ENCODE measurements at regions not wholly inside any gene's neighbourhood (a gene's known extent, or its start where the extent isn't known, plus 50 kb on each side); places are given as distances from the start of the nearest gene placed in this dataset.

GRCh38 chr14:101049942-101050341 lies 146.4 kb upstream of the RTL1 start:
- TF ChIP-seq POLR2AphosphoS5 (IDR thresholded peaks at IDR 0.05) (no peak), CTCF (IDR thresholded peaks at IDR 0.05) (no peak), POLR2A (IDR thresholded peaks at IDR 0.05; ENCODE audit: low read depth) (no peak), EP300 (IDR thresholded peaks at IDR 0.05) (no peak)
- H3K27me3 ChIP-seq: peaks cover 0 to 17% (median 2%) of the 10 kb centered on the region in 4 donors
- DNase-seq (ENCODE audit: extremely low spot score): no peak
- no peaks in the 10 kb centered on the region for H3K36me3 ChIP-seq
- no peak overlapping the region for H3K4me3 ChIP-seq
- 77% methylated on average over 6 of the region's 6 CpGs for WGBS
- intact Hi-C loops (cut with DNase I): no loop called here
- no peaks in the 10 kb centered on the region for H3K9me3 ChIP-seq
- H3K4me1 ChIP-seq: no peaks in the 10 kb centered on the region
- H3K27ac ChIP-seq (replicated peaks in 1 of 4): no peak overlapping the region

DNA sequence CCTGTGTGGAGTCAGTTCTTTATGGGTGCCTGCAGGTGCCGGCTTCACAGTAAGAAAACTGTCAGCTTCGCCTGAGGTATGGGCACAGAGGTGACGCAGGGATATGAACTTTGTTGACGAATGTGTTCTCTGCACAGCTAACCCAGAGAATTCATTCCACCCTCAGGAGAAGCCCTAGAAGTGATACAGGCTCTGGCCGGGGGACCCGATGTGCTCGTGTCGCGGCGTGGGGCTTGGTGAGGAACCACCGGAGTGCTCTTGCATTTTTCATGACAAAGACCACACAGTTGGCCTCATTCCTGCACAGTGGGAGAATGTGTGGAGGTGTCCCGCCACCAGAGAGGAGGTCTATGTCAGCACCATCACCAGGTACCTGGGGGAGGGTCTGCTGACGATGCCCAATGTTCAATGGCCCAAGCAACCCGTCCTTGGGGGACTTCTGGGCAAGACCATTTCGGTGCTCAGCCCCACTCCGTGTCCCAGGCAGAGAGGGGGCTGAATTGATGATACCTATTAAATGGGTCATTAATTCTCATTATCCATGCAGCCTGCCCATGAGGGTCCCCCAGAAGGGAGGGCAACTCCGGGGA lies 147.5 kb upstream of the RTL1 start:
- Histone ChIP-seq H3K4me1 (no peaks in the 10 kb centered on the region), H3K27me3 (peaks cover 0 to 17% (median 2%) of the 10 kb centered on the region in 4 donors), H3K9me3 (no peaks in the 10 kb centered on the region), H3K27ac (replicated peaks in 1 of 4) (no peak overlapping the region), H3K36me3 (no peaks in the 10 kb centered on the region), H3K4me3 (no peak overlapping the region)
- no peak for TF ChIP-seq POLR2AphosphoS5 (IDR thresholded peaks at IDR 0.05)
- WGBS: 87% methylated on average over 16 of the region's 17 CpGs
- DNase-seq (ENCODE audit: extremely low spot score): no peak
- intact Hi-C loops (cut with DNase I): no loop called here

DNA sequence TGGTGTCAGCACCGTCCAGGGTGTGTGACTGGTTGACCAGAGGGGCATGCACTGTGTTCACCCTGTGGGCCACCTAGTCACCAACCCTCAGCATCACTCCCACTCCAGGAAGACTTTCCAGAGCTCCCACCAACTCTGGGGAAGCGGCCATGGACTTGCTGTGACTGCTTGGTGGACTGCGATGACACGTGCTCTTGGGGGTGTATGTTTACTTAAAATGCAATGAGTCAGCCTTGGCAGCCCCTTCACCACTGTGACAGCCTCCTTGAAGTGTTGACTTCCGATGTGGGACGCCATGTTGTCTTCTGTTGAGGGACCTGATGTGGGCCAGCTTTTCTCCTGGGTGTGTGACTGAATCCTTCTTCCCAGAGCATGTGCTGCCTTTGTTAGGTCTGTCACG lies 151.1 kb upstream of the RTL1 start:
- Histone ChIP-seq H3K36me3 (no peaks in the 10 kb centered on the region), H3K27me3 (peaks cover 0 to 14% (median under 1%) of the 10 kb centered on the region in 4 donors), H3K27ac (replicated peaks in 1 of 4) (no peak overlapping the region), H3K9me3 (peaks cover 0 to 5% (median 0%) of the 10 kb centered on the region in 4 donors), H3K4me1 (no peaks in the 10 kb centered on the region), H3K4me3 (no peak overlapping the region)
- TF ChIP-seq POLR2A (IDR thresholded peaks at IDR 0.05; ENCODE audit: low read depth) (no peak), CTCF (IDR thresholded peaks at IDR 0.05) (no peak), EP300 (IDR thresholded peaks at IDR 0.05) (no peak), POLR2AphosphoS5 (IDR thresholded peaks at IDR 0.05) (no peak)
- intact Hi-C loops (cut with DNase I): no loop called here
- WGBS: 85% methylated on average over 3 of the region's 7 CpGs
- no peak for DNase-seq (ENCODE audit: extremely low spot score)

DNA sequence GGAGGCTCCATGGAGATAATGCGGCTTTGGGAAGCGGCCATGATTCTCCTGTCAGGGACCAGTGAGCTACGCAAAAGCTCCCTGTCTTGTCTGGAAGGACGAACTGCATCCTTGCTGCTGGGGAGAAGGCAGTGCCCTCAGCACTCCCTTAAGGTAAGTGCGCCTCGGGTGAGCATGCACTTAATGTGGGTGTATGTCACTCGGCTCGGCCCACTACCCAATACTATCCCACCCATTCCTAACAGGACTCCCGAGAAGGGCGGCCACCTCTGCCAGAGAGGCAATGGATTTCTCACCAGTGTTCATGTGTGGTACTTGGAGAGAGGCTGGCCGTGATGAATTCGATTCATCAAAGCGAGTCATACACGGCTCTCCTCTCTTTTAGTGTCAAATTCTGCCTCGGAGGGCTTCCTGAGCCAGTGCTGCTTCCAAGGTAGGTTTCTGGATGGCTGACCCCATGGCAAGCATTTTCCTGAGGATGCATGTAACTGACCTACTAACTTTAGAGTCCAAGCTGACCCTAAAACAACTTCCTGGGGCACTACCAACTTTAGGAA lies 151.7 kb upstream of the RTL1 start:
- WGBS: 97% methylated on average over 11 of the region's 15 CpGs
- Histone ChIP-seq H3K27ac (replicated peaks in 1 of 4) (no peak overlapping the region), H3K36me3 (no peaks in the 10 kb centered on the region), H3K27me3 (peaks cover 0 to 9% (median 0%) of the 10 kb centered on the region in 4 donors), H3K4me3 (no peak overlapping the region), H3K4me1 (no peaks in the 10 kb centered on the region), H3K9me3 (peaks cover 0 to 5% (median 0%) of the 10 kb centered on the region in 4 donors)
- TF ChIP-seq POLR2AphosphoS5 (IDR thresholded peaks at IDR 0.05) (no peak), EP300 (IDR thresholded peaks at IDR 0.05) (no peak), POLR2A (IDR thresholded peaks at IDR 0.05; ENCODE audit: low read depth) (no peak), CTCF (IDR thresholded peaks at IDR 0.05) (no peak)
- intact Hi-C loops (cut with DNase I): no loop called here
- no peak for DNase-seq (ENCODE audit: extremely low spot score)

GRCh38 chr14:101055776-101056374 lies 152.4 kb upstream of the RTL1 start:
- Histone ChIP-seq H3K36me3 (no peaks in the 10 kb centered on the region), H3K4me3 (no peak overlapping the region), H3K9me3 (peaks cover 0 to 5% (median 0%) of the 10 kb centered on the region in 4 donors), H3K27ac (replicated peaks in 1 of 4) (no peak overlapping the region), H3K4me1 (no peaks in the 10 kb centered on the region), H3K27me3 (peaks cover 0 to 2% (median 0%) of the 10 kb centered on the region in 4 donors)
- no peak for DNase-seq (ENCODE audit: extremely low spot score)
- 94% methylated on average over 10 of the region's 12 CpGs for WGBS
- TF ChIP-seq CTCF (IDR thresholded peaks at IDR 0.05): no peak
- no peak for TF ChIP-seq POLR2A (IDR thresholded peaks at IDR 0.05; ENCODE audit: low read depth)
- TF ChIP-seq EP300 (IDR thresholded peaks at IDR 0.05): no peak
- no peak for TF ChIP-seq POLR2AphosphoS5 (IDR thresholded peaks at IDR 0.05)
- intact Hi-C loops (cut with DNase I): no loop called here
